Activated CD8-positive, alpha-beta memory T cell treated with anti-CD3 and anti-CD28 coated beads for 24 hours (primary cell): ENCODE measurements at regions not wholly inside any gene's neighbourhood (a gene's known extent, or its start where the extent isn't known, plus 50 kb on each side); places are given as distances from the start of the nearest gene placed in this dataset.
"Not testable (repeated sequence)": the region's sequence is repeated elsewhere in the genome, so short reads cannot be mapped to it uniquely, and the experiment has no call there.

Experiments used
- DNase-seq: peaks from one replicate; pipeline ENCODE4 v3.0.0-alpha.2; 2020

DNA sequence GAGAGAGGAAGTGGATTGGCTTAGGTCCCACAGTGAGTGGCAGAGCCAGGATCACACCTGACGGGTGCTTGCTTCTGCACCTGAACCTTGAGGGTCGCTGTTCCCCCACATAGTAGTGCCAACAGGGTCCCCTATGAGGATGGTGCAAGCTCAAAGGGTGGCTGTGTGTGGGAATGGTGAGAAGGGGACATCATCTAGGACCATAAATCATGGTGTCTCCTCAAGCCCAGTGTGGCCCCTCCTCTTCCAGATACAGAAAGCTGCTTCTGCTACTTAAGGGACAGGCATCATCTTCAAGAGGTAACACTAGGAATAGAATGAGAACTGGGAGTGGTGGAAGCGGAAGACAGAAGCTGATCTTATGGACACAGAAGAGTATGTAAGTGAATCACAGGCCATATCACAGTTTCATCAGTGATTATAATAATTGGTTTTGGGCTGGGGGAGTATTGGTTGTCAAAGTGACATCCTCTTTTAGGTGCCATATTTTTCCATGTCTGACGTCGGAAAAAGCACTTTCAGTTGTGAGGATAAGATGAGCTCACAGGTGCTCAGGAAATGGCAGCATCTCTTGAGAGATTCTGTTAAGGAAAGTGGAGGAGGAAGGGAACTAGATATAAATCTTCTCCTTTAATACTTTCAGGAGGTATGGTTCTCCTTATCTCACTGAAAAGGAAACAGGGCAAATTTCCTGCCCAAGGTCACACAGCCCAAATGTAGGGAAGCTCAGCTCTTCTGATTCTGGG lies 83.2 kb upstream of the HNF1B start:
- no peak for DNase-seq

DNA sequence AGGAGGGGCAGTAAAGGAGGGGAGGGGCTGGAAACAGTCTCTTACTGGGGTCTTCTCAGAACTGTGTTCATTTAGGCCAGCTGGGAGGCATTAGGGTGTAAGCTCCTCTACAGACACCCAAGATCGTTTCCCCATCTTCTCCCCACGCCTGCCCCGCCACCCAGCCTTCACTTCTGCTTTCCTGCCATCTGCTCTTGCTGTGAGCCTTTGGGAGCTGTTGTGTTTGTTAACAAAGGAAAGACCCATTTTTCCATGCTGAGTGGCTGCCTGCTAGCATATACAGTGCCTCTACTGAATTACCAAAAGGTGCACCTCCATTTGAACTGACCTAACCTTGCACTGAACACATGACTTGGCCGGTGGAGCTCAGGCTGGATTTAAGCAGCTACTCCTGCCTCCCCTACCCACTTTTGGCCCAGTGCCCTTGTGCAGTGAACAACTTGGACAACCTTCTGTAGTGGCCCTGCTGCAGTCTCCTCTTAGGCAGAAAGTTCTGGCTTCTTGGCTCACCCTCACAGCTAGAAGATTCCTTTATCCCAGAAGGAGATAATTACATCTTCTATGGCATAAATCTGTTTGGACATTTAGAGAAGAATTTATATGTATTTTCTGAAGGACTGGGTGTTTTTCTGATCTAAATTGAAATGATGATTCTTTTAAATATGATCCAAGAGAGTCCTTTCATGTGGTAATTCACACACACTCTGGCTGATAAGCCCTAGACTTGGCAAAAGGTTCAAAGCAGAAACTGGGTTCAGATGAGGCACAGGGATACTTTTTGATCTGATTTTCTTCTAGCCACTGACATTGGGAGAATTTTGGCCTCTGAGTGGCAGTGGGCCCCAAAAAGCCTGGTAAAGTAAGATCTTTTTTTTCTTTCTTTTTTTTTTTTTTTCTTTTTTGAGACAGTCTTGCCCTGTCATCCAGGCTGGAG lies 81.9 kb upstream of the HNF1B start:
- no peak for DNase-seq

DNA sequence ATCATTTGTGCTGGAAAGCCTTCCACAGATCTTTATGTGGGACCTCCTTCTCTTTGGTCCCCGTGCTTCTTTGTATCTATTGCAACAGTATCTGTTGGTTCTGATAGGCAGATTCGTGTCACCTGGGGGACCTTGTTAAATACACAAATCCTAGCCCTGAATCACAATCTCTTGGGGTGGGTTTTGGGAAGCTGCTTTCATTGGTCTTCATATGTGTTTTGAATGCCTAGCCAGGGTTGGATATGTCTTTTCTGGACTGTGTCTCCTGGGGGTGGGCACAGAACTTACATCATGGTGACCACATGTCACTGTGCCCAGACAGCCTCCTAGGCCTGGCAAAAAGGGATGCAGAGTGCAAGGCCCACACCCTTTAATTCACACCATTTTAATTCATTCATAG lies 81.0 kb upstream of the HNF1B start:
- DNase-seq = no peak

DNA sequence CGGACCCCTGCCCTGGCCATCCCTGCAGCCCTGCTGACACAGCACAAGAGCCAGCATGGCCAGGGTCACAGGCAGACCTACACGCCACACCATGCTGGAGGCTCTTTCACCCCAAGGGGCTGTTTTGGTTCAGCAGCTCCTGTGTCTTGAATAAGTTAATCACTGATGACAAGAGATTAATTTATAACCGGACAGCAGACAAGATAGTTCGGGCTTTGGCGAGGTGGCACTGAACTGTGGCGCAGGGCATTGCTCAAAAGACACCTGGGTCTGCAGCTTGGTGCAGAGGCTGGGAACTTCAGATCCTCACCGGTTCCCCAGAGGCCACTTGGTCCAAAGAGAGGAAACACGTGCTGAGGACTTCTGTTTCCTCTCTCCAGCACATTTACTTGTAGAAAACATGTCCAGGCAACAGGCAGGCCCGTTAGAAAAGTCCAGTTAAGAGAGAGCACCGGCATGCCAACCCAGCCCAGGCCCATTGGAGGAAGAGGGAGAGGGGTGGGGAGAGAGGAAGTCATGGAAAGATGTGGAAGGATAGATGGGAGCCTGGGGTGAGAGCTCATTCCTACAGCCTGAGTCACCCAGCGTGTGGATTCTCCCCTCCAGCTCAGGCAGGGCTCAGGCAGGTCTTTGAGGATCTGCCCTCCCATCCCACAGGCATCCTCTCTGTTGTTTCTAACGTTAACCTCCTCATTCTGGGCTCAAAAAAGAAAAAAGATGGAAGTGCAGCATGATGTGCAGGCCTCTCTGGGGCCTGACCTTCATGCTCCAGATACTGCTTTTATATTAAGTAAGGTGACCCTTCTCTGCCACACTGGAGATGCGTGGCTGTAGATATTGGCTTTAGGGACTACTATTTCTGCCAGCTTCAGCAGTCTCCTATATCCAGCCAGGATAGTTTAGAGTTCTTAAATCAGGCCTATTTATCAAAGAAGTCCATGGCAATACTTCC lies 80.0 kb upstream of the HNF1B start:
- no peak for DNase-seq

DNA sequence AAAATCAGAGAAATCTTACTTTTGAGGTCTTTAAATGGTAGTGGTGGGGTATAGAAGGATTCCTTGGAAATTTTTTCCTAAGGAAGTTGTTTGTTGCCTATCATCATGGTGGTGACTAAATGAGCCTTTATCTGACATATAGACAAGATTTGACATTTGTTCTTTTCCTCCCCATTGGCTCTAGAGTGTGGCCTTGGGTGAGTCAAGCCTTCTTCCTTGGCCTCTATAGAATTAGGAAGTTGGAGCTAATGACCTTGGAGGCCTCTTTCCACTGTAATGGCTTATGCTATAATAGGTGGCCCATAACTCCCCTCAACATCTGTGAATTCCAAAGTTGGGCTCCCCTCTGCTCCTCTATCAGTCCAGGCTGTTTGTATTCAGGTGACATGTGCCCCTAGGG lies 79.1 kb upstream of the HNF1B start:
- no peak for DNase-seq

DNA sequence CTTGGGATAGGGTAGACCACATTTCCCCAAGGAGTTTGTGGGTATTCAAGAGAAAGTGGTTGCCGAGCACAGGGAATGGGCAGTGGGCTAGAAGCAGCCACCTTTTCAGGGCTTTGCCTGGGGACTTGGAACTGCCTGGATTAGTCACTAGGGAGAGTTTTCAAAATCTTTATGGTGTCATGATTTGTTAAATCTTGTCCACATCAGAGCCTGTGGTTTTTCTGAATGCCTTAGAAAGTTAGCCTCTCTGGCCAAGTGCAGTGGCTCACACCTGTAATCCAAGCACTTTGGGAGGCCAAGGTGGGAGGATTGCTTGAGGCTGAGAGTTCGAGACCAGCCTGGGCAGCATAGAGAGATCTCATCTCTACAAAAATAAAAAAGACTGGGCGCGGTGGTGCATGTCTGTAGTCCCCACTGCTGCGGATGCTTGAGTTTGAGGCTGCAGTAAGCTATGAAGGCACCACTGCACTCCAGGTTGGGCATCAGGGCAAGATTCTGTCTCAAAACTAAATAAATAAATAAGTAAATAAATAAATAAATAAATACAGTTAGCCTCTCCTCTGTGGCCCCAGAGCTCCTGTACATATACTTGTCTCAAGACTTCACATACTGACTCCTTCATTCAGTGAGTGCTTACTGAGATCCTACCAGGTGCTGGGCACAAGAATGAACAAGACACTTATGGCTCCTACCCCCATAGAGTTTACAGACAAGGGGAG lies 76.3 kb upstream of the HNF1B start:
- DNase-seq = no peak

DNA sequence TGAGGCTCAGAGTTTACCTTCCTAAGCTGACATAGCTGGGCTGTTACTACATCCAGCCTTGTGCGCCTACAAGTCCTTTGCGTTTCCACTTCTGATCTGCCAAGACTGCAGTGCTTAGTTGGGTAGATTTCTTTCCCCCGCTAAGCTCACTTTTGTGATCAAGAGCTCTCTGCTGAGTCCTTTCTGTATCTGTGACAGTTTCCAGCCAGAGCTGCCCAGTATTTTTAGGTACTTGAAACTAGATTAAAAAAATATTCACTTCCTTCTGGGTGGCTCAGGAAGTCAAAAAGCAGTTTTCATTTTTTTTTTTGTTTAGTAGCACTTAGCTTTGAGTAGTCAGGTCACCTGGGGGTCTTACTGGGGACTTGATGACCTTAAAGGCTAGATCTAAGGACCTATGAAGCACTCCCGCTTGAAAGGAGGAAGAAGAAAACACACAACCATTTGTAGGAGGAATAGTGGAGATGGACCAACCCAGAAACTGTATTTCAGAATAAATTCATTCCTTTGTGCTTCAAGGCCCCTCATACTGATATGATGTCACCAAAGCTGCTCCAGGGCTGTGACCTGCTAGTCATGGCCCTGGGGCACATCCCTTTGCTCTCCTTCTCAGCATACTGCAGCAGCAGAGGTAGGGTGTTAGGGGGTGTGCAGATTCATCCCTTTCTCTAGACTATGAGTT lies 75.6 kb upstream of the HNF1B start:
- no peak for DNase-seq

DNA sequence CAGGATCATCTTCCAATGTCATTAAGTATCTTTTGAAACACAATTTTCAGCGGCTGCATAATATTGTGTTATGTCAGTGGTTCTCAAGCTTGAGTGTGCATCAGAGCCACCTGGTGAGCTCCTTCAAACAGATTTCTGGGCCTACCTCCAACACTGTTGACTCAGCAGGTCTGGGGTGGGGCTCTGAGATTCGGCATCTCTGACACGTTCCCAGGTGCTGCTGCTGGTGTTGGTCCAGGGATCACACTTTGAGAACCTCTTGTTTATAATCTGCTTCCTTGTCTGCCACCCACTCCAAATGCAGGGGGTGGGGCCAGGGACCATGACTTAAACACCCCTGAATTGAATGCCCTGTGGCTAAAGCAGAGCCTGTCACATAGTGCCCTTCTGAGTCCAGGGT lies 73.8 kb upstream of the HNF1B start:
- no peak for DNase-seq

DNA sequence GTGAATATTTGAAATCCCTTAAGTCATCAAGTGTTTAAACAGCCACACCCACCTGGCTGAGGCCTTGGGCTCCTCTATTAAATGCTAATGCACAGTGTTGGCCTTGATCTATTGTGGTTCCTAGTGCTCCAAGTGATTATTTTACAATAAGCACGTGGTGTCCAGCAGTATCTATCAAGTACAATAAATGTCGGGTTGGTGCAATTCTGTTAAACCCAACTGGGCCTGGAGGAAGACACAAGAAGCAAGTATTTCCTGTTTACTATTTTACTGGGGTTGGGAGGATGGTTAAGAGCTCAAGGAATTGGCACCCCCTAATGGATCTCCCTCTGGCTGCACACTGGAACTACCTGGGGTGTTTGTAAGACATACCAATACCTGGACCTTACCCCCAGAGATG lies 72.1 kb upstream of the HNF1B start:
- no peak for DNase-seq

DNA sequence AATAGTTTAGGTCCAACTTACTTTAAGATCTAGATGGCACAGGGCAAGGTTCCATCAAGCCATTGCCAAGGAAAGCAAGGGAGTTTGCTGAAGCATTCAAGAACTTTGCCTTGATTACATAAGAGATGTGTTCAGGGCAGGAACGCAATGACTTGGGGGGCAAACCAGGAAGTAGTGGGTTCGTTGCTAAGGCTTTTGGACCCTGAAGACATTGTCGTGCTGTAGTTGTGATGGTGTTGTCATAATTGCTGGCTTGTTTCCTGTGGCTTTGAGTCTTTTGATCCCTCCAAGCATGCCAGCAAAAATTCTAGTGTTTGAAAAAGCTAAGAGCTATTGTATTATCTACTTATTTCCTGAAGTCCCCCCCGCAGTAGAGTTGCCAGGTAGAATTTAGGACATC lies 70.7 kb upstream of the HNF1B start:
- DNase-seq = no peak

DNA sequence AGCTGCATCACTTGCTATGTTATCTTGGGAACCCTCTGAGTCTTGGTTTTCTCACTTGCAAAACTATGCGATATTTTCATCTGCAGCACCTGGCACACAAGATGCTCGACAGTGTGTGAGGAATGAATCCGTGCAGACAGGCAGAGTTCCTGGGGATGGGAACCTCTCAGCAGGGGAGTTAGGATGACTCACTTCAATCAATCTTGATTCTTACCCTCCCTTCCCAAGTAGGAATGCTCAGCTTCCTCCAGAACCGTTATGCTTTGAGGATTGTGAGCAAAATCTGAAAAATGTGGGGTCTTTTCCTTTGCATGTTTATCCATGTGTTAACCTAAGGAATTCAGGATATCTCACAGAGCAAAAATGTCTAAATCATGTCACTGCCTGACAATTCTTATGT lies 68.9 kb upstream of the HNF1B start:
- DNase-seq = no peak

DNA sequence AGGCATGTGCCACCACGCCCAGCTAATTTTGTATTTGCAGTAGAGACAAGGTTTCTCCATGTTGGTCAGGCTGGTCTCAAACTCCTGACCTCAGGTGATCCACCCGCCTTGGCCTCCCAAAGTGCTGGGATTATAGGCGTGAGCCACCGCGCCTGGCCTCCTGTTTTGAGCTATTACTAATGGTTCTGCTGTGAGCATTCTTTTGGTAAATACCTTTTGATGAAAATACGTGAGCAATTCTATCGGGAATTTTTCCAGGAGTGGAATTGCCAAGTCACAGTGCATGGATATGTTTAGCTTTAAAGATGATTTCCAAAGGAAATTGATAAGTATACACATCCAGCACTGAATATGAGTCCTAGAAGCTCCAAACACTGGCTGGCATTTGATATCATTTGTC lies 64.0 kb upstream of the HNF1B start:
- not testable (repeated sequence) for DNase-seq

DNA sequence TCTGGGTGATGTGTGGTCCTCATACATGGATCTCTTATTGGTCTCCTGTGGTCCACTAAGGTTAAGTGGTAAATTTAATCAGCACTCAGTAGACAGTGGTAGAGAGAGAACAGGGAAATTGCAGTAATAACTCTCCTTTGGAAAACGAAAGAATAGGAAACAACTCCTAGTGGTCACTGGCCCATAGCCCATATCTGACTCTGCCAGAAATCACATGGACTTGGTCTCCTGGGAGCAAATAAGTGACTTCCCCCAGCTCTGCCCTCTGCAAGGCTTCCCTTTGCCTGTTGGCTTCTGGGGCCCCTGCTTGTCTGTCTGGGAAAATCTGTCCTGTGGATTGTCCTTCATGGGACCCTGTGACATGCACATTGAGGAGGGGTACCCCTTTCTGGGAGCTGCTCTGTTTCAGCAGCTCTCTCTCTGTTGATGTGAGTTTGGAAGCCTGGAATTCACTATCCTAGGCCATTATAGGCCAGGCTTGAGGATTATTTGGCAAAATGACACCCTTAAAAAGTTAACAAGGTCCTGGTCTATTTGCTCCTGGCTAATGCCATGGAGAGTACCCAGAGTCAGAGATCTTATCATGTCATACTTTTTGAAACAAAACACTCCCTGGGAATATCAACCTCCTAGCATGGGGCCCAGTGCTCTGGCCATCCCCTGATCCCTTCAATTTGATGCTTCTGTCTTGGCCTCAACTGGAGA lies 58.0 kb upstream of the HNF1B start:
- no peak for DNase-seq

DNA sequence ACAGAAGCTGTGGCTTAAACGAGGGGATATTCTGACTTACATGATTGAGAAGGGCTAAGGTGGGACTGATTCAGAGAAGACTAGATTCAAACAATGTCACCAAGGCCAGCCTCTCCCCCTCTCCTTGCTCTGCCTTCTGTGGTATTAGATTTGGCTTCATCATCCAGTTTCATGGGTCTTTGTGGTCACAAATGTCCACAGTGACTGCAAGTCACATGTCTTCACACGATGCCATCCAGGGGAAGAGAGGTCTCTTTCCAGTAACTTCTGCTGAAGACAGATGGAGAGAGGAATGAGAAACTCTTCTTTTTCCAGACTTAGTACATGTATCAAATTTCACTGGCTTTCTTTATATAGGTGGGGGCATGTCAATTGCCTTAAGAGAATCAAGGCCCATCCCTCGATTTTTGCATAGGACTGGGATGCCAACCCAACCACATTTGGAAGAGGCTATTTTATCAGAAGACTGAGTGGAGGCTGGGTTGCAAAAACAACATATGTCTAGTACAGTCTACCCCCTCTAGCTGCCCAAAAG lies 57.3 kb upstream of the HNF1B start:
- DNase-seq = no peak

DNA sequence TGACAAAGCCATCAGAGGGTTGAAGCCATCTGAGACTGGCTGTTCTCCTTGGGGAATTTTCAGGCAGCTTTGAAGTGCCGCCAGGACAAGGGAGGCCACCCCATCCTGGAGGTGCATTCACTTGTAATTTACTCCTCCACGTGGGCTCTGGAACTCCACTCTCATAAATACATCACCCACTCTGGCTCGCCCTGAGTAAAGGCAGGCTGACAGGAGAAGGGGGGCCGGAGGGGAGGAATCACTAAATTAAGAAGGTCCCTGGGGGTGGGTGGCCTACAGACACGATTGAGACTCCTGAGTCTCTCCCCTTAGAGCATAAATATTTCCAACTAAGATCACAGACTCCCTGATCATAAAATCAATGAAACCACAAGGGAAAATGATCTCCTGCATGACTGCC lies 56.3 kb upstream of the HNF1B start:
- DNase-seq = no peak

DNA sequence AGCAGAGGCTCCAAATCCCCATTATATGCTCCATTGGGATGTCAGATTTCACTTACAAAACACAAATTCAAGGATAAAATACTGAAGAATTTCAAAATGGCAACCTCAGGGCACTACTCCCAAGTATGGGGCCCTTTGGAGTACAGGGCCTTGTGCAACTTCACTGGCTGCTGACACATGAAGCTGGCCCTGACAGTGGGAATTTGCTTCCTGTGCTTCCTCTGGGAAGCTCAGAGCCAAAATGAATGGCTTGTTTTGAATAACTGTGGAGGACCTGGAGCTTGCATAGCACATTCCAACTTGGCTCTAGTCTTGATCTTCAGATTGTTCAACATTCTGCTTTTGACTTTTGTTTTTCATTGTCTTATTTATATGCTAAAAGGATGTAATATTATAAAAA lies 52.3 kb upstream of the HNF1B start:
- no peak for DNase-seq

DNA sequence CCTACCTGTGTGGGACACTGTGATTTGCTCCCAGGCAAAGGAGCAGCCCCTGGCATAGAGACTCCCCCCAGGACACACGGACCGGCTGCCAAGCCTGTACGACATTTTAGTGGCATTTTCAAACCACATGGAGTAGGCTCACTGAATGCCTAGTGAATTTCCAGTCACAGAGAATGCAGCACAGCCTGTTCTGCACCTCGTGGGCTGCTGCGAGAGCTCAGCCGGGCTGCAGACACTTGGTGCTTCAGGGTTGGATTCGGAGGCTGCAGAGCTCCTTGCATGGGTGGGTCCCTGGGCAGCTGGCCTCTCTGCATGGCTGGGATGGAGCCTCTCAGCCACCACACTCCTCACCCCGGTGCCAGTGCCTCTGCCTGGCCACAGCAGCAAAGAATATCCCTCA lies 51.2 kb upstream of the HNF1B start:
- DNase-seq = no peak
